Panc1 (cell line): ENCODE measurements at regions not wholly inside any gene's neighbourhood (a gene's known extent, or its start where the extent isn't known, plus 50 kb on each side); places are given as distances from the start of the nearest gene placed in this dataset.

Experiments used
- ATAC-seq: fragments of 200-7000 bp; cut with Tn5 transposase; 2 replicates; pipeline ENCODE4 v1.9.1; 2020; ENCODE audit warnings: mild to moderate bottlenecking, moderate library complexity
- BruUV-seq: library from RNA; stranded (reverse); fragments of 400-500 nt; replicated peaks from 2 replicates; lab custom pipeline; 2021; lab: Mats Ljungman, UMichigan
- CTCF ChIA-PET: fragments of 300-600 bp; sonication (Branson Sonifier 250); formaldehyde crosslinking; loops from one replicate; lab custom pipeline; 2022; ENCODE audit warnings: antibody characterized with exemption; lab: Charles Lee
- POLR2A ChIA-PET: fragments of 300-600 bp; sonication (Branson Sonifier 250); formaldehyde crosslinking; loops from one replicate; lab custom pipeline; 2022; ENCODE audit warnings: antibody characterized with exemption; lab: Charles Lee
- DNase-seq: peaks from one replicate; pipeline ENCODE4 v3.0.0-alpha.2; 2010; ENCODE audit warnings: low read depth, low spot score
- H3K27ac ChIP-seq: 2 replicates; pipeline ENCODE4 v1.5.1; 2011; ENCODE audit warnings: mild to moderate bottlenecking, low read length, inconsistent platforms
- H3K27me3 ChIP-seq: fragments of 200-500 bp; sonication (Bioruptor generic); 2 replicates; pipeline ENCODE4 v1.6.0; 2014; ENCODE audit warnings: low read length, inconsistent platforms; ENCODE audit not compliant: control insufficient read depth, insufficient read depth
- H3K36me3 ChIP-seq: fragments of 200-500 bp; sonication (Bioruptor generic); 2 replicates; pipeline ENCODE4 v1.5.1; 2014; ENCODE audit warnings: inconsistent platforms, mild to moderate bottlenecking, low read length, moderate library complexity; ENCODE audit not compliant: control insufficient read depth, insufficient read depth
- H3K4me1 ChIP-seq: 2 replicates; pipeline ENCODE4 v1.5.1; 2011; ENCODE audit warnings: inconsistent platforms, mild to moderate bottlenecking, low read length, moderate library complexity; ENCODE audit not compliant: control insufficient read depth, insufficient read depth
- H3K4me3 ChIP-seq, 2 experiments: 2 replicates each; pipeline ENCODE4 v1.5.1; 2011 to 2012; ENCODE audit warnings: low read depth in 2 of 2, low read length in 2 of 2, mild to moderate bottlenecking in 2 of 2, inconsistent platforms in 1 of 2, moderate library complexity in 1 of 2
- H3K9me3 ChIP-seq: fragments of 200-500 bp; sonication (Bioruptor generic); 2 replicates; pipeline ENCODE4 v1.5.1; 2014; ENCODE audit warnings: low read depth, mild to moderate bottlenecking, inconsistent platforms, low read length, moderate library complexity; ENCODE audit not compliant: control insufficient read depth, insufficient read depth
- CTCF ChIP-seq: fragments of 450-650 bp; IDR thresholded peaks from 2 replicates; pipeline ENCODE4 v1.5.1; 2017; ENCODE audit warnings: mild to moderate bottlenecking
- POLR2AphosphoS5 ChIP-seq: IDR thresholded peaks from 2 replicates; pipeline ENCODE4 v1.6.1; 2012; ENCODE audit warnings: mild to moderate bottlenecking, low read depth, low read length, moderate library complexity
- REST ChIP-seq, 2 experiments: IDR thresholded peaks; 2 replicates each; pipeline ENCODE4 v1.6.1; 2011 to 2012; ENCODE audit warnings: low read depth in 2 of 2, control low read depth in 1 of 2, low read length in 1 of 2, mild to moderate bottlenecking in 1 of 2, moderate library complexity in 1 of 2; ENCODE audit not compliant: insufficient read depth in 1 of 2
- SIN3A ChIP-seq: IDR thresholded peaks from 2 replicates; pipeline ENCODE4 v1.6.1; 2012; ENCODE audit warnings: low read depth, mild to moderate bottlenecking, low read length, moderate library complexity, borderline replicate concordance; ENCODE audit not compliant: insufficient read depth
- TCF7L2 ChIP-seq: IDR thresholded peaks from 2 replicates; pipeline ENCODE4 v1.6.1; 2011; ENCODE audit warnings: mild to moderate bottlenecking, low read depth, low read length, inconsistent platforms
- in situ Hi-C: cut with HindIII; loops from 2 replicates; pipeline ENCODE4 v1.10.0; 2016; ENCODE audit warnings: low sequenced_read_pairs, low pct_unique_long_range_greater_than_20kb
- intact Hi-C: fragments of 100-400 bp; cut with micrococcal nuclease; formaldehyde crosslinking; loops from one replicate; pipeline ENCODE4 v1.10.0; 2022; ENCODE audit not compliant: unreplicated experiment

DNA sequence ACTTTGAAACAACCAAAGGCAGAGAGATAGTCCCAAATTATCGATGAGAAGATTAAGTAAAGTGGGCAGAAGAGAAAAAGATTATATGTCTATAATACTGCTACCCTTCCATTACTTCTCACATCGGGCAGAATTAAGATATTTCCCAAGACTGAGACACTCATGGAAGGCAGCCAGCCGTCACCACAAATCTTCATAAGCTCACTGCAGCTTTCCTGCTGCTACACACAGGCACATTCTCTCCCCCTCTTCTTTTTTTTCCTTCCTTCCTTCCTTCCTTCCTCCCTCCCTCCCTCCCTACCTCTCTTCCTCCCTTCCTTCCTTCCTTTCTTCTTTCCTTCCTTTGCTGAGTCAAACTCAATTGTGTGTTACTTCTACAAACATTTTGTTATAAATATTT lies 58.7 kb upstream of the SPATA31C2 start:
- DNase-seq, result no peak
- ATAC-seq, result no peak
- Histone ChIP-seq H3K9me3 (no peaks in the 10 kb centered on the region), H3K4me1 (peaks cover 21% of the 10 kb centered on the region), H3K27ac (peak overlapping the region; percentile 97), H3K4me3 (no peak overlapping the region), H3K27me3 (no peaks in the 10 kb centered on the region), H3K36me3 (no peaks in the 10 kb centered on the region)
- in situ Hi-C loops, result no loop called here
- BruUV-seq, result no TSS peak
- POLR2A ChIA-PET, result no interaction called here
- intact Hi-C loops, result loop anchor here (5.0 to 10.0 kb wide), 2 partner anchors 188 to 335 kb away; partner anchors contain the start of gene SPIN1
- TF ChIP-seq TCF7L2, result no peak
- no peak for TF ChIP-seq REST (IDR thresholded peaks at IDR 0.05; ENCODE audit: insufficient read depth in 1 of 2, low read depth in 2 of 2, low read length in 1 of 2)
- no peak for TF ChIP-seq SIN3A
- TF ChIP-seq CTCF, result no peak
- TF ChIP-seq POLR2AphosphoS5, result no peak
- CTCF ChIA-PET, result no interaction called here

- Histone ChIP-seq H3K27me3 (no peaks in the 10 kb centered on the region), H3K36me3 (no peaks in the 10 kb centered on the region), H3K27ac (peak overlapping the region; percentile 97), H3K4me3 (no peak overlapping the region), H3K9me3 (no peaks in the 10 kb centered on the region), H3K4me1 (peaks cover 21% of the 10 kb centered on the region)
- in situ Hi-C loops (no loop called here), intact Hi-C loops (loop anchor here (5.0 to 10.0 kb wide), 2 partner anchors 189 to 336 kb away; partner anchors contain the start of gene SPIN1)
- TF ChIP-seq POLR2AphosphoS5, result no peak
- no peak for TF ChIP-seq TCF7L2
- TF ChIP-seq CTCF, result no peak
- no peak for TF ChIP-seq SIN3A
- TF ChIP-seq REST (IDR thresholded peaks at IDR 0.05; ENCODE audit: insufficient read depth in 1 of 2, low read depth in 2 of 2, low read length in 1 of 2), result no peak
- no peak for ATAC-seq
- no TSS peak for BruUV-seq
- POLR2A ChIA-PET, result no interaction called here
- CTCF ChIA-PET, result no interaction called here
- no peak for DNase-seq
These were observed 58.0 kb upstream of the SPATA31C2 start for GRCh38 chr9:88196142-88196790.
